ENCODE measurements at regions not wholly inside any gene's neighbourhood (a gene's known extent, or its start where the extent isn't known, plus 50 kb on each side); places are given as distances from the start of the nearest gene placed in this dataset.

- peak; percentile 38 for TF ChIP-seq CTCF (IDR thresholded peaks at IDR 0.05; ENCODE audit: insufficient read depth, low read length)
- peak; percentile 47 for DNase-seq (ENCODE audit: low read depth)
- no peak overlapping the region for H3K4me3 ChIP-seq (ENCODE audit: low read depth, low read length)
Observed at GRCh38 chr5:18314192-18314778, 680.0 kb downstream of the TAF11L14 start.

- no peak for DNase-seq (ENCODE audit: low read depth)
- no peak overlapping the region for H3K4me3 ChIP-seq (ENCODE audit: low read depth, low read length)
- TF ChIP-seq CTCF (IDR thresholded peaks at IDR 0.05; ENCODE audit: insufficient read depth, low read length), result no peak
Observed at GRCh38 chr5:18321262-18321942, 687.1 kb downstream of the TAF11L14 start.

GRCh38 chr5:18323891-18324290 is 689.6 kb downstream of the TAF11L14 start:
- no peak overlapping the region for H3K4me3 ChIP-seq (ENCODE audit: low read depth, low read length)
- TF ChIP-seq CTCF (IDR thresholded peaks at IDR 0.05; ENCODE audit: insufficient read depth, low read length), result no peak
- DNase-seq (ENCODE audit: low read depth), result no peak

GRCh38 chr5:18325431-18325830 is 691.2 kb downstream of the TAF11L14 start:
- no peak for TF ChIP-seq CTCF (IDR thresholded peaks at IDR 0.05; ENCODE audit: insufficient read depth, low read length)
- no peak overlapping the region for H3K4me3 ChIP-seq (ENCODE audit: low read depth, low read length)
- DNase-seq (ENCODE audit: low read depth), result no peak

- DNase-seq (ENCODE audit: low read depth), result no peak
- no peak overlapping the region for H3K4me3 ChIP-seq (ENCODE audit: low read depth, low read length)
- TF ChIP-seq CTCF (IDR thresholded peaks at IDR 0.05; ENCODE audit: insufficient read depth, low read length), result no peak
Observed at GRCh38 chr5:18329328-18329727, 695.1 kb downstream of the TAF11L14 start.

GRCh38 chr5:18333841-18334240 is 699.6 kb downstream of the TAF11L14 start:
- TF ChIP-seq CTCF (IDR thresholded peaks at IDR 0.05; ENCODE audit: insufficient read depth, low read length), result no peak
- no peak overlapping the region for H3K4me3 ChIP-seq (ENCODE audit: low read depth, low read length)
- no peak for DNase-seq (ENCODE audit: low read depth)

Data from fibroblast of the aortic adventitia (primary cell).